ENCODE measurements at regions not wholly inside any gene's neighbourhood (a gene's known extent, or its start where the extent isn't known, plus 50 kb on each side); places are given as distances from the start of the nearest gene placed in this dataset.

DNA sequence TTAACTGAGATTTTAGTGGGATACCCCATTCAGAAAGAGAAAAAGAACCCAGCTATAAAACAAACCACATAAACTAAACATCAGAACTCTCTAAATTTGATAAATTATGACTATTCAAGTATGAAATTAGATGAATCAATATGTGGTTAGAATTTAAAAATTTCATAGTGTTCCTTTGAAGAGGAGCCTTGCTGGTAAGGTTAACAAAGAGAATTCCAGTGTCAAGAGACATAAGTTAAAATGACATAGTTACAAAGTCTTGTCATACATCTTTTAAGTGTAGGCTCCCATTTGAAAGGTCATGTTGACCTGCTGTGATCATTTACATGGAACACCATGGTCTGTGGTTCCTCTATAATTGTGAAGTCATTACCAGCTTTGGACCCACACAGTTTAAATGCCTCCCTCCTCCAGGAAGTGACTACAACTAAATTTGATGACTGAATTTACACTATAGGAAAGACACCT is 231.6 kb upstream of the ETAA1 start:
- TF ChIP-seq, protein P1, sequence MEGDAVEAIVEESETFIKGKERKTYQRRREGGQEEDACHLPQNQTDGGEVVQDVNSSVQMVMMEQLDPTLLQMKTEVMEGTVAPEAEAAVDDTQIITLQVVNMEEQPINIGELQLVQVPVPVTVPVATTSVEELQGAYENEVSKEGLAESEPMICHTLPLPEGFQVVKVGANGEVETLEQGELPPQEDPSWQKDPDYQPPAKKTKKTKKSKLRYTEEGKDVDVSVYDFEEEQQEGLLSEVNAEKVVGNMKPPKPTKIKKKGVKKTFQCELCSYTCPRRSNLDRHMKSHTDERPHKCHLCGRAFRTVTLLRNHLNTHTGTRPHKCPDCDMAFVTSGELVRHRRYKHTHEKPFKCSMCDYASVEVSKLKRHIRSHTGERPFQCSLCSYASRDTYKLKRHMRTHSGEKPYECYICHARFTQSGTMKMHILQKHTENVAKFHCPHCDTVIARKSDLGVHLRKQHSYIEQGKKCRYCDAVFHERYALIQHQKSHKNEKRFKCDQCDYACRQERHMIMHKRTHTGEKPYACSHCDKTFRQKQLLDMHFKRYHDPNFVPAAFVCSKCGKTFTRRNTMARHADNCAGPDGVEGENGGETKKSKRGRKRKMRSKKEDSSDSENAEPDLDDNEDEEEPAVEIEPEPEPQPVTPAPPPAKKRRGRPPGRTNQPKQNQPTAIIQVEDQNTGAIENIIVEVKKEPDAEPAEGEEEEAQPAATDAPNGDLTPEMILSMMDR (tag by site-specific recombination; IDR thresholded peaks at IDR 0.05), result no peak
- TF ChIP-seq ZNF121 (tag by site-specific recombination; IDR thresholded peaks at IDR 0.05) (no peak), ZNF560 (tag by site-specific recombination; IDR thresholded peaks at IDR 0.05; ENCODE audit: borderline replicate concordance) (no peak), ZEB2 (tag by site-specific recombination; IDR thresholded peaks at IDR 0.05) (no peak), RBAK (tag by site-specific recombination; IDR thresholded peaks at IDR 0.05) (no peak)
- TF ChIP-seq, protein P2, sequence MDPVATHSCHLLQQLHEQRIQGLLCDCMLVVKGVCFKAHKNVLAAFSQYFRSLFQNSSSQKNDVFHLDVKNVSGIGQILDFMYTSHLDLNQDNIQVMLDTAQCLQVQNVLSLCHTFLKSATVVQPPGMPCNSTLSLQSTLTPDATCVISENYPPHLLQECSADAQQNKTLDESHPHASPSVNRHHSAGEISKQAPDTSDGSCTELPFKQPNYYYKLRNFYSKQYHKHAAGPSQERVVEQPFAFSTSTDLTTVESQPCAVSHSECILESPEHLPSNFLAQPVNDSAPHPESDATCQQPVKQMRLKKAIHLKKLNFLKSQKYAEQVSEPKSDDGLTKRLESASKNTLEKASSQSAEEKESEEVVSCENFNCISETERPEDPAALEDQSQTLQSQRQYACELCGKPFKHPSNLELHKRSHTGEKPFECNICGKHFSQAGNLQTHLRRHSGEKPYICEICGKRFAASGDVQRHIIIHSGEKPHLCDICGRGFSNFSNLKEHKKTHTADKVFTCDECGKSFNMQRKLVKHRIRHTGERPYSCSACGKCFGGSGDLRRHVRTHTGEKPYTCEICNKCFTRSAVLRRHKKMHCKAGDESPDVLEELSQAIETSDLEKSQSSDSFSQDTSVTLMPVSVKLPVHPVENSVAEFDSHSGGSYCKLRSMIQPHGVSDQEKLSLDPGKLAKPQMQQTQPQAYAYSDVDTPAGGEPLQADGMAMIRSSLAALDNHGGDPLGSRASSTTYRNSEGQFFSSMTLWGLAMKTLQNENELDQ (tag by site-specific recombination; IDR thresholded peaks at IDR 0.05; ENCODE audit: low read depth), result no peak
- TF ChIP-seq, protein P3, sequence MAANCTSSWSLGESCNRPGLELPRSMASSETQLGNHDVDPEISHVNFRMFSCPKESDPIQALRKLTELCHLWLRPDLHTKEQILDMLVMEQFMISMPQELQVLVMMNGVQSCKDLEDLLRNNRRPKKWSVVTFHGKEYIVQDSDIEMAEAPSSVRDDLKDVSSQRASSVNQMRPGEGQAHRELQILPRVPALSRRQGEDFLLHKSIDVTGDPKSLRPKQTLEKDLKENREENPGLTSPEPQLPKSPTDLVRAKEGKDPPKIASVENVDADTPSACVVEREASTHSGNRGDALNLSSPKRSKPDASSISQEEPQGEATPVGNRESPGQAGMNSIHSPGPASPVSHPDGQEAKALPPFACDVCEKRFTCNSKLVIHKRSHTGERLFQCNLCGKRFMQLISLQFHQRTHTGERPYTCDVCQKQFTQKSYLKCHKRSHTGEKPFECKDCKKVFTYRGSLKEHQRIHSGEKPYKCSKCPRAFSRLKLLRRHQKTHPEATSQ (tag by site-specific recombination; IDR thresholded peaks at IDR 0.05), result no peak
- TF ChIP-seq, protein P4, sequence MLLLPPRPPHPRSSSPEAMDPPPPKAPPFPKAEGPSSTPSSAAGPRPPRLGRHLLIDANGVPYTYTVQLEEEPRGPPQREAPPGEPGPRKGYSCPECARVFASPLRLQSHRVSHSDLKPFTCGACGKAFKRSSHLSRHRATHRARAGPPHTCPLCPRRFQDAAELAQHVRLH (tag by site-specific recombination; IDR thresholded peaks at IDR 0.05), result no peak
